HEK293 (cell line): ENCODE measurements at regions not wholly inside any gene's neighbourhood (a gene's known extent, or its start where the extent isn't known, plus 50 kb on each side); places are given as distances from the start of the nearest gene placed in this dataset.

Experiments
- CTCF ChIA-PET: fragments of 350-600 bp; formaldehyde crosslinking; extraction: SDS; loops from one replicate; lab custom pipeline; 2021; ENCODE audit warnings: antibody characterized with exemption; lab: Yijun Ruan, JAX
- POLR2A ChIA-PET: fragments of 300-600 bp; formaldehyde crosslinking; extraction: SDS; loops from one replicate; lab custom pipeline; 2020; ENCODE audit warnings: antibody characterized with exemption, inconsistent platforms; lab: Yijun Ruan, JAX
- H3K27ac ChIP-seq: fragments of 200-500 bp; sonication (Bioruptor generic); 2 replicates; pipeline ENCODE4 v1.5.1; 2014; ENCODE audit warnings: low read depth, low read length, control low read depth, inconsistent platforms; ENCODE audit errors: extremely low read depth
- H3K36me3 ChIP-seq, 2 experiments: fragments of 200-500 bp in 1 of 2; sonication (Bioruptor generic) in 1 of 2; 1 replicate in 1 of 2; 2 replicates in 1 of 2; pipeline ENCODE4 v1.5.1; 2014 to 2017; ENCODE audit warnings: inconsistent platforms in 2 of 2, low read length in 2 of 2; ENCODE audit not compliant: control insufficient read depth in 2 of 2, insufficient read depth in 1 of 2
- H3K4me1 ChIP-seq: fragments of 200-500 bp; sonication (Bioruptor generic); 2 replicates; pipeline ENCODE4 v1.5.1; 2014; ENCODE audit warnings: mild to moderate bottlenecking, low read length, inconsistent platforms; ENCODE audit not compliant: control insufficient read depth, insufficient read depth
- H3K4me3 ChIP-seq: 2 replicates; pipeline ENCODE4 v1.5.1; 2011; ENCODE audit warnings: low read depth, mild to moderate bottlenecking, control low read depth, low read length, moderate library complexity
- H3K9me3 ChIP-seq: fragments of 200-500 bp; sonication (Bioruptor generic); 2 replicates; pipeline ENCODE4 v1.5.1; 2014; ENCODE audit warnings: low read depth, low read length, inconsistent platforms; ENCODE audit not compliant: control insufficient read depth, insufficient read depth
- HOXA7 ChIP-seq: sonication (generic); formaldehyde crosslinking; IDR thresholded peaks from 2 replicates; pipeline ENCODE4 v1.8.1; 2022; ENCODE audit warnings: missing genetic modification reagents, borderline replicate concordance
- INSM2 ChIP-seq: fragments of 450-650 bp; formaldehyde crosslinking; IDR thresholded peaks from 2 replicates; pipeline ENCODE4 v1.5.1; 2016; ENCODE audit warnings: missing biosample characterization, missing genetic modification characterization
- KLF8 ChIP-seq: fragments of 450-650 bp; formaldehyde crosslinking; IDR thresholded peaks from 2 replicates; pipeline ENCODE4 v1.5.1; 2016; ENCODE audit warnings: missing biosample characterization, missing genetic modification characterization
- SP2 ChIP-seq: fragments of 450-650 bp; formaldehyde crosslinking; IDR thresholded peaks from 2 replicates; pipeline ENCODE4 v1.5.1; 2016; ENCODE audit warnings: missing biosample characterization, missing genetic modification characterization
- ZEB2 ChIP-seq: fragments of 450-650 bp; formaldehyde crosslinking; IDR thresholded peaks from 2 replicates; pipeline ENCODE4 v1.5.1; 2016; ENCODE audit warnings: missing biosample characterization, missing genetic modification characterization
- ZNF133 ChIP-seq: fragments of 450-650 bp; formaldehyde crosslinking; IDR thresholded peaks from 2 replicates; pipeline ENCODE4 v1.5.1; 2016; ENCODE audit warnings: missing biosample characterization, missing genetic modification characterization
- ZNF146 ChIP-seq: fragments of 450-650 bp; formaldehyde crosslinking; IDR thresholded peaks from 2 replicates; pipeline ENCODE4 v1.5.1; 2016; ENCODE audit warnings: missing biosample characterization, missing genetic modification characterization
- ZNF174 ChIP-seq: fragments of 450-650 bp; formaldehyde crosslinking; IDR thresholded peaks from 2 replicates; pipeline ENCODE4 v1.5.0; 2017; ENCODE audit warnings: missing biosample characterization, mild to moderate bottlenecking, missing genetic modification characterization
- ZNF211 ChIP-seq: fragments of 450-650 bp; formaldehyde crosslinking; IDR thresholded peaks from 2 replicates; pipeline ENCODE4 v1.5.1; 2016; ENCODE audit warnings: low read depth, missing biosample characterization, missing genetic modification characterization
- ZNF280C ChIP-seq: fragments of 450-650 bp; formaldehyde crosslinking; IDR thresholded peaks from 2 replicates; pipeline ENCODE4 v1.5.1; 2016; ENCODE audit warnings: missing biosample characterization, missing genetic modification characterization
- ZNF366 ChIP-seq: fragments of 450-650 bp; formaldehyde crosslinking; conservative IDR thresholded peaks from 2 replicates; pipeline ENCODE4 v1.5.1; 2016; ENCODE audit warnings: missing biosample characterization, missing genetic modification characterization
- ZNF416 ChIP-seq: fragments of 450-650 bp; formaldehyde crosslinking; IDR thresholded peaks from 2 replicates; pipeline ENCODE4 v1.5.1; 2016; ENCODE audit warnings: missing biosample characterization, missing genetic modification characterization
- ZNF449 ChIP-seq: fragments of 450-650 bp; formaldehyde crosslinking; IDR thresholded peaks from 2 replicates; pipeline ENCODE4 v1.5.1; 2017; ENCODE audit warnings: missing biosample characterization, mild to moderate bottlenecking, missing genetic modification characterization, moderate library complexity
- ZNF558 ChIP-seq: fragments of 450-650 bp; formaldehyde crosslinking; IDR thresholded peaks from 2 replicates; pipeline ENCODE4 v1.5.1; 2016; ENCODE audit warnings: missing biosample characterization, missing genetic modification characterization
- ZNF596 ChIP-seq: fragments of 450-650 bp; IDR thresholded peaks from 2 replicates; pipeline ENCODE4 v1.5.0; 2018; ENCODE audit warnings: missing biosample characterization, mild to moderate bottlenecking, missing genetic modification characterization, moderate library complexity
- ZNF660 ChIP-seq: fragments of 450-650 bp; IDR thresholded peaks from 2 replicates; pipeline ENCODE4 v1.5.1; 2018; ENCODE audit warnings: missing biosample characterization, mild to moderate bottlenecking, missing genetic modification characterization
- ZNF692 ChIP-seq: fragments of 450-650 bp; formaldehyde crosslinking; IDR thresholded peaks from 2 replicates; pipeline ENCODE4 v1.5.1; 2016; ENCODE audit warnings: missing biosample characterization, missing genetic modification characterization
- ZNF76 ChIP-seq: fragments of 450-650 bp; formaldehyde crosslinking; IDR thresholded peaks from 2 replicates; pipeline ENCODE4; 2016; ENCODE audit warnings: low read depth, missing biosample characterization, missing genetic modification characterization, borderline replicate concordance
- ZXDB ChIP-seq: fragments of 450-650 bp; formaldehyde crosslinking; IDR thresholded peaks from 2 replicates; pipeline ENCODE4 v1.5.1; 2016; ENCODE audit warnings: missing biosample characterization, missing genetic modification characterization
- TF ChIP-seq, protein P1 (sequence below): fragments of 450-650 bp; formaldehyde crosslinking; IDR thresholded peaks from 2 replicates; pipeline ENCODE4 v1.5.1; 2016; ENCODE audit warnings: missing biosample characterization, missing genetic modification characterization
- TF ChIP-seq, protein P2 (sequence below): fragments of 450-650 bp; formaldehyde crosslinking; IDR thresholded peaks from 2 replicates; pipeline ENCODE4 v1.5.1; 2016; ENCODE audit warnings: missing biosample characterization, missing genetic modification characterization

GRCh38 chr1:157202331-157202730 is 64.1 kb upstream of the ETV3 start:
- H3K9me3 ChIP-seq: no peaks in the 10 kb centered on the region
- no peaks in the 10 kb centered on the region for H3K36me3 ChIP-seq
- CTCF ChIA-PET: interaction anchor here (0.6 to 1.2 kb wide), 3 partner anchors 8 to 226 kb away, joined by 3 to 6 read pairs (median 3); no protein-coding TSS in a partner anchor
- H3K27ac ChIP-seq: no peak overlapping the region
- POLR2A ChIA-PET: no interaction called here
- H3K4me1 ChIP-seq: no peaks in the 10 kb centered on the region
- TF ChIP-seq SP2 (tag by site-specific recombination) (no peak), ZNF366 (no peak)
- no peak overlapping the region for H3K4me3 ChIP-seq

DNA sequence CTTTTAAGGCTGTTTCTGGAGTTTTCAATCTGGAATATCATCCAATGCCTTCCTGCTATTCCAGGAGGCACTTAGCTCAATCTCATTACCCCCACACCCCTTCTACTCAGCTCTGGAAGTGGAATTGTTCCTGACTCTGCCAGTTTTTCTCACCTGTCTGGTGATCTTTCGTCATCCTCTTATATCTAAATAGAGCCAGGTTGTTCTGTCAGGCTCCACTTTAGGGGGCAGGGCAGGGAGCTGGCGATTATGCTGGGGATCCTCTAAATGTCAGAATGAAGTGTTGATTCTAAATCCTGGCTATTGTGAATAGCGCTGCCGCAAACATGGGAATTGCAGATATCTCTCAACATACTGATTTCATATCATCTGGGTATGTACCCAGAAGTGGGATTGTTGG is 63.6 kb upstream of the ETV3 start:
- H3K27ac ChIP-seq: no peak overlapping the region
- no peak overlapping the region for H3K4me3 ChIP-seq
- CTCF ChIA-PET: interaction anchor here (0.6 to 1.1 kb wide), 2 partner anchors 28 to 168 kb away, joined by 4 to 6 read pairs; no protein-coding TSS in a partner anchor
- no peaks in the 10 kb centered on the region for H3K36me3 ChIP-seq
- TF ChIP-seq ZNF692: no peak
- TF ChIP-seq, protein P1, sequence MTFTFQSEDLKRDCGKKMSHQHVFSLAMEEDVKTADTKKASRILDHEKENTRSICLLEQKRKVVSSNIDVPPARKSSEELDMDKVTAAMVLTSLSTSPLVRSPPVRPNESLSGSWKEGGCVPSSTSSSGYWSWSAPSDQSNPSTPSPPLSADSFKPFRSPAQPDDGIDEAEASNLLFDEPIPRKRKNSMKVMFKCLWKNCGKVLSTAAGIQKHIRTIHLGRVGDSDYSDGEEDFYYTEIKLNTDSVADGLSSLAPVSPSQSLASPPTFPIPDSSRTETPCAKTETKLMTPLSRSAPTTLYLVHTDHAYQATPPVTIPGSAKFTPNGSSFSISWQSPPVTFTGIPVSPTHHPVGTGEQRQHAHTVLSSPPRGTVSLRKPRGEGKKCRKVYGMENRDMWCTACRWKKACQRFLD (tag by site-specific recombination): no peak
- TF ChIP-seq KLF8: no peak
- TF ChIP-seq ZNF146 (tag by site-specific recombination): no peak
- TF ChIP-seq ZNF211 (tag by site-specific recombination): no peak
- no peak for TF ChIP-seq ZNF449 (tag by site-specific recombination)
- TF ChIP-seq INSM2 (tag by site-specific recombination): no peak
- TF ChIP-seq, all 188 proteins: peak for 0
- Histone ChIP-seq H3K9me3 (no peaks in the 10 kb centered on the region), H3K4me1 (no peaks in the 10 kb centered on the region)
- POLR2A ChIA-PET: no interaction called here

DNA sequence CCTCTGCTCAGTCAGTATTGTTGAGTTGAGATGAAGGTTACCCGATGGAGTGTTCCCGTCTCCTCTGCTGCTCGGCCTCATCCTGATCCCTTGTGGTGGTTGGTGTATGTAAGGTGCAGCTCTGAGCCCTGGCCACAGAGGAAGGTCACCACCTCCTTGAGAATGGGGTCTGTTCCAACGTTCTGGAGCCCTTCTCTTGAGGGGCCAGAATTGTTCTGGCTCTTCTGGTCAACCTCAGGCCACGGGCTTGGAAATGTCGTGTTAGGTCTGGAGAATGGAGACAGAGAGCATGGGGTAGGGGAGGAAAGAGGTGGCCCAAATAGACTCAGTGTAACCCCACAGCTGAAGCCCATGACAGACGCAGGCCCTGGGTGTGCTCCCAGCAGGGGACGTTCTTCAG is 62.3 kb upstream of the ETV3 start:
- no peaks in the 10 kb centered on the region for H3K4me1 ChIP-seq
- H3K4me3 ChIP-seq: no peak overlapping the region
- ChIA-PET POLR2A (no interaction called here), CTCF (interaction anchor here (0.6 to 0.9 kb wide), 3 partner anchors 12 to 281 kb away, joined by 3 to 4 read pairs (median 3); no protein-coding TSS in a partner anchor)
- H3K36me3 ChIP-seq: no peaks in the 10 kb centered on the region
- H3K9me3 ChIP-seq: no peaks in the 10 kb centered on the region
- H3K27ac ChIP-seq: no peak overlapping the region
- TF ChIP-seq, protein P2, sequence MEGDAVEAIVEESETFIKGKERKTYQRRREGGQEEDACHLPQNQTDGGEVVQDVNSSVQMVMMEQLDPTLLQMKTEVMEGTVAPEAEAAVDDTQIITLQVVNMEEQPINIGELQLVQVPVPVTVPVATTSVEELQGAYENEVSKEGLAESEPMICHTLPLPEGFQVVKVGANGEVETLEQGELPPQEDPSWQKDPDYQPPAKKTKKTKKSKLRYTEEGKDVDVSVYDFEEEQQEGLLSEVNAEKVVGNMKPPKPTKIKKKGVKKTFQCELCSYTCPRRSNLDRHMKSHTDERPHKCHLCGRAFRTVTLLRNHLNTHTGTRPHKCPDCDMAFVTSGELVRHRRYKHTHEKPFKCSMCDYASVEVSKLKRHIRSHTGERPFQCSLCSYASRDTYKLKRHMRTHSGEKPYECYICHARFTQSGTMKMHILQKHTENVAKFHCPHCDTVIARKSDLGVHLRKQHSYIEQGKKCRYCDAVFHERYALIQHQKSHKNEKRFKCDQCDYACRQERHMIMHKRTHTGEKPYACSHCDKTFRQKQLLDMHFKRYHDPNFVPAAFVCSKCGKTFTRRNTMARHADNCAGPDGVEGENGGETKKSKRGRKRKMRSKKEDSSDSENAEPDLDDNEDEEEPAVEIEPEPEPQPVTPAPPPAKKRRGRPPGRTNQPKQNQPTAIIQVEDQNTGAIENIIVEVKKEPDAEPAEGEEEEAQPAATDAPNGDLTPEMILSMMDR: no peak
- TF ChIP-seq ZNF76 (tag by site-specific recombination) (no peak), ZNF660 (tag by site-specific recombination) (no peak), ZEB2 (tag by site-specific recombination) (no peak), ZNF174 (tag by site-specific recombination) (no peak), HOXA7 (CRISPR knock-in tag) (no peak), ZXDB (no peak), ZNF416 (no peak), ZNF558 (tag by site-specific recombination) (no peak), ZNF133 (tag by site-specific recombination) (no peak), ZNF280C (tag by site-specific recombination) (no peak), ZNF692 (no peak), ZNF596 (tag by site-specific recombination) (no peak)
